Liver (tissue), 8 donors: ENCODE measurements at regions not wholly inside any gene's neighbourhood (a gene's known extent, or its start where the extent isn't known, plus 50 kb on each side); places are given as distances from the start of the nearest gene placed in this dataset.

Experiments used
- DNase-seq: peaks from one replicate; pipeline ENCODE4 v3.0.0-alpha.2; 2017; ENCODE audit warnings: low spot score
- H3K27ac ChIP-seq, 2 donors: one replicate each; pipeline ENCODE4 v1.7.0; 2013; ENCODE audit warnings: inconsistent platforms in 2 of 2, low read length in 2 of 2, control low read depth in 1 of 2, low read depth in 1 of 2, mild to moderate bottlenecking in 1 of 2
- H3K27me3 ChIP-seq, 4 donors: one replicate each; pipeline versions ENCODE4 v1.6.1 to v1.7.0; 2013; ENCODE audit warnings: low read length in 3 of 4, inconsistent platforms in 1 of 4, mild to moderate bottlenecking in 1 of 4, moderate library complexity in 1 of 4; ENCODE audit not compliant: control insufficient read depth in 4 of 4, insufficient read depth in 4 of 4
- H3K36me3 ChIP-seq, 4 donors: one replicate each; pipeline versions ENCODE4 v1.6.1 to v1.7.0; 2013; ENCODE audit warnings: low read length in 3 of 4, mild to moderate bottlenecking in 3 of 4, low read depth in 1 of 4, moderate library complexity in 1 of 4; ENCODE audit not compliant: control insufficient read depth in 4 of 4, insufficient read depth in 3 of 4
- H3K4me1 ChIP-seq, 4 donors: one replicate each; pipeline versions ENCODE4 v1.6.1 to v1.7.0; 2013; ENCODE audit warnings: low read length in 3 of 4, mild to moderate bottlenecking in 3 of 4, moderate library complexity in 1 of 4; ENCODE audit not compliant: control insufficient read depth in 4 of 4, insufficient read depth in 4 of 4
- H3K4me3 ChIP-seq, 3 donors: one replicate each; pipeline versions ENCODE4 v1.6.1 to v1.7.0; 2013; ENCODE audit warnings: low read length in 3 of 3, control low read depth in 1 of 3, low read depth in 1 of 3, mild to moderate bottlenecking in 1 of 3
- H3K9ac ChIP-seq, 2 donors: one replicate each; pipeline ENCODE4 v1.7.0; 2013; ENCODE audit warnings: low read length in 2 of 2, mild to moderate bottlenecking in 2 of 2, moderate library complexity in 2 of 2, control low read depth in 1 of 2, low read depth in 1 of 2
- H3K9me3 ChIP-seq, 4 donors: one replicate each; pipeline versions ENCODE4 v1.6.1 to v1.7.0; 2013; ENCODE audit warnings: low read length in 3 of 4; ENCODE audit not compliant: control insufficient read depth in 4 of 4
- EGR1 ChIP-seq, 2 donors: IDR thresholded peaks; 2 replicates each; pipeline ENCODE4 v1.6.1; 2016 to 2018; ENCODE audit warnings: antibody characterized with exemption in 2 of 2, low read depth in 2 of 2
- FOXA1 ChIP-seq: IDR thresholded peaks from 2 replicates; pipeline ENCODE4 v1.6.1; 2016; ENCODE audit warnings: antibody characterized with exemption
- FOXA2 ChIP-seq: IDR thresholded peaks from 2 replicates; pipeline ENCODE4 v1.6.1; 2016; ENCODE audit warnings: antibody characterized with exemption
- GABPA ChIP-seq, 2 donors: IDR thresholded peaks in 1 of 2; conservative IDR thresholded peaks in 1 of 2; 2 replicates each; pipeline ENCODE4 v1.6.1; 2016; ENCODE audit warnings: antibody characterized with exemption in 2 of 2, mild to moderate bottlenecking in 1 of 2, moderate library complexity in 1 of 2
- HNF4A ChIP-seq, 2 donors: conservative IDR thresholded peaks; 2 replicates each; pipeline ENCODE4 v1.6.1; 2016; ENCODE audit warnings: antibody characterized with exemption in 2 of 2, mild to moderate bottlenecking in 2 of 2
- HNF4G ChIP-seq: IDR thresholded peaks from 2 replicates; pipeline ENCODE4 v1.6.1; 2016; ENCODE audit warnings: antibody characterized with exemption
- JUND ChIP-seq, 2 donors: IDR thresholded peaks; 2 replicates each; pipeline ENCODE4 v1.6.1; 2016; ENCODE audit warnings: antibody characterized with exemption in 2 of 2
- NR2F2 ChIP-seq: IDR thresholded peaks from 2 replicates; pipeline ENCODE4 v1.6.1; 2016; ENCODE audit warnings: antibody characterized with exemption
- RAD21 ChIP-seq, 2 donors: IDR thresholded peaks; 2 replicates each; pipeline ENCODE4 v1.6.1; 2016; ENCODE audit warnings: antibody characterized with exemption in 2 of 2, mild to moderate bottlenecking in 2 of 2
- RXRA ChIP-seq, 2 donors: IDR thresholded peaks; 2 replicates each; pipeline ENCODE4 v1.6.1; 2017 to 2018; ENCODE audit warnings: antibody characterized with exemption in 2 of 2, mild to moderate bottlenecking in 1 of 2
- SP1 ChIP-seq: IDR thresholded peaks from 2 replicates; pipeline ENCODE4 v1.6.1; 2018; ENCODE audit warnings: antibody characterized with exemption, mild to moderate bottlenecking
- TAF1 ChIP-seq: conservative IDR thresholded peaks from 2 replicates; pipeline ENCODE4 v1.6.1; 2016; ENCODE audit warnings: antibody characterized with exemption, mild to moderate bottlenecking
- YY1 ChIP-seq: IDR thresholded peaks from 2 replicates; pipeline ENCODE4 v1.6.1; 2016; ENCODE audit warnings: antibody characterized with exemption, mild to moderate bottlenecking
- WGBS: extraction: QIAGEN DNeasy Blood & Tissue Kit; methylation state at CpG from one replicate; pipeline ENCODE4 v1.1.7; 2013; 5-methylcytosine and 5-hydroxymethylcytosine counted together
- TF ChIP-seq, protein P1 (sequence below): IDR thresholded peaks from 2 replicates; pipeline ENCODE4 v1.6.1; 2016; ENCODE audit warnings: antibody characterized with exemption
- TF ChIP-seq, protein P2 (sequence below): IDR thresholded peaks from 2 replicates; pipeline ENCODE4 v1.6.1; 2016; ENCODE audit warnings: antibody characterized with exemption
- TF ChIP-seq, protein P3 (sequence below): IDR thresholded peaks from 2 replicates; pipeline ENCODE4 v1.6.1; 2016; ENCODE audit warnings: antibody characterized with exemption, mild to moderate bottlenecking
- TF ChIP-seq, protein P4 (sequence below): fragments of 150-350 bp; IDR thresholded peaks from 2 replicates; pipeline ENCODE4 v1.5.1; 2017; ENCODE audit warnings: improper control_type of control experiment, low read depth, low read length; ENCODE audit not compliant: missing input control
- TF ChIP-seq, protein P5 (sequence below): IDR thresholded peaks from 2 replicates; pipeline ENCODE4 v1.6.1; 2016; ENCODE audit warnings: antibody characterized with exemption
- donor health status: healthy.
- donor health status: healthy.
- donor health status: healthy.
- donor health status: healthy.
- donor health status: healthy.

DNA sequence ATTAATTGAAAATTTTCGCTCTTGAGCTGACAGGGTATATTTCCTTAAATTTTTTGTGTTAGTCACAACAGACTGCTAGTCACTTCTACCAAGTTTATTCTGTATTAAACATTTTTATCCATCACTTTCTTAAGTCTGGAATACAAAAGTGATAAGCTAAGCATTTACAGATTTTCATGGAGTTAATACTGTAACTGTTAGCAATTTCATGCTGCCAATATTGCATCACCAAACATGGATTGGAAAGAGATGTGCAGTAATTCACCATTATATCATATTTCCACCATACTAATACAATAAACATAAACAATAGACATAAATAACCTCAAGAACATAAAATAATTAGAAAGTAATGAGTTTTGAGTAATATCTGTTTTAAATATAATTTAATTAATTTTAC lies 854.0 kb upstream of the CITED2 start:
- no peak for DNase-seq
- Histone ChIP-seq H3K27me3 (no peaks in the 10 kb centered on the region), H3K27ac (no peak overlapping the region), H3K9me3 (no peaks in the 10 kb centered on the region), H3K36me3 (no peaks in the 10 kb centered on the region), H3K4me1 (no peaks in the 10 kb centered on the region), H3K4me3 (no peak overlapping the region), H3K9ac (no peak overlapping the region)
- TF ChIP-seq FOXA2 (no peak), HNF4G (no peak), RXRA (IDR thresholded peaks at IDR 0.05) (no peak), GABPA (IDR thresholded peaks at IDR 0.05 in 1 of 2, conservative IDR thresholded peaks at IDR 0.05 in 1 of 2) (no peak), FOXA1 (no peak), EGR1 (IDR thresholded peaks at IDR 0.05; ENCODE audit: low read depth in 2 of 2) (no peak), RAD21 (IDR thresholded peaks at IDR 0.05) (no peak), JUND (IDR thresholded peaks at IDR 0.05) (no peak), SP1 (no peak), TAF1 (no peak), NR2F2 (no peak), HNF4A (conservative IDR thresholded peaks at IDR 0.05) (no peak), YY1 (no peak)
- TF ChIP-seq, protein P1, sequence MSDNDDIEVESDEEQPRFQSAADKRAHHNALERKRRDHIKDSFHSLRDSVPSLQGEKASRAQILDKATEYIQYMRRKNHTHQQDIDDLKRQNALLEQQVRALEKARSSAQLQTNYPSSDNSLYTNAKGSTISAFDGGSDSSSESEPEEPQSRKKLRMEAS = no peak
- TF ChIP-seq, protein P2, sequence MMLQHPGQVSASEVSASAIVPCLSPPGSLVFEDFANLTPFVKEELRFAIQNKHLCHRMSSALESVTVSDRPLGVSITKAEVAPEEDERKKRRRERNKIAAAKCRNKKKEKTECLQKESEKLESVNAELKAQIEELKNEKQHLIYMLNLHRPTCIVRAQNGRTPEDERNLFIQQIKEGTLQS = no peak
- TF ChIP-seq, protein P3, sequence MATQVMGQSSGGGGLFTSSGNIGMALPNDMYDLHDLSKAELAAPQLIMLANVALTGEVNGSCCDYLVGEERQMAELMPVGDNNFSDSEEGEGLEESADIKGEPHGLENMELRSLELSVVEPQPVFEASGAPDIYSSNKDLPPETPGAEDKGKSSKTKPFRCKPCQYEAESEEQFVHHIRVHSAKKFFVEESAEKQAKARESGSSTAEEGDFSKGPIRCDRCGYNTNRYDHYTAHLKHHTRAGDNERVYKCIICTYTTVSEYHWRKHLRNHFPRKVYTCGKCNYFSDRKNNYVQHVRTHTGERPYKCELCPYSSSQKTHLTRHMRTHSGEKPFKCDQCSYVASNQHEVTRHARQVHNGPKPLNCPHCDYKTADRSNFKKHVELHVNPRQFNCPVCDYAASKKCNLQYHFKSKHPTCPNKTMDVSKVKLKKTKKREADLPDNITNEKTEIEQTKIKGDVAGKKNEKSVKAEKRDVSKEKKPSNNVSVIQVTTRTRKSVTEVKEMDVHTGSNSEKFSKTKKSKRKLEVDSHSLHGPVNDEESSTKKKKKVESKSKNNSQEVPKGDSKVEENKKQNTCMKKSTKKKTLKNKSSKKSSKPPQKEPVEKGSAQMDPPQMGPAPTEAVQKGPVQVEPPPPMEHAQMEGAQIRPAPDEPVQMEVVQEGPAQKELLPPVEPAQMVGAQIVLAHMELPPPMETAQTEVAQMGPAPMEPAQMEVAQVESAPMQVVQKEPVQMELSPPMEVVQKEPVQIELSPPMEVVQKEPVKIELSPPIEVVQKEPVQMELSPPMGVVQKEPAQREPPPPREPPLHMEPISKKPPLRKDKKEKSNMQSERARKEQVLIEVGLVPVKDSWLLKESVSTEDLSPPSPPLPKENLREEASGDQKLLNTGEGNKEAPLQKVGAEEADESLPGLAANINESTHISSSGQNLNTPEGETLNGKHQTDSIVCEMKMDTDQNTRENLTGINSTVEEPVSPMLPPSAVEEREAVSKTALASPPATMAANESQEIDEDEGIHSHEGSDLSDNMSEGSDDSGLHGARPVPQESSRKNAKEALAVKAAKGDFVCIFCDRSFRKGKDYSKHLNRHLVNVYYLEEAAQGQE = no peak
- TF ChIP-seq, protein P4, sequence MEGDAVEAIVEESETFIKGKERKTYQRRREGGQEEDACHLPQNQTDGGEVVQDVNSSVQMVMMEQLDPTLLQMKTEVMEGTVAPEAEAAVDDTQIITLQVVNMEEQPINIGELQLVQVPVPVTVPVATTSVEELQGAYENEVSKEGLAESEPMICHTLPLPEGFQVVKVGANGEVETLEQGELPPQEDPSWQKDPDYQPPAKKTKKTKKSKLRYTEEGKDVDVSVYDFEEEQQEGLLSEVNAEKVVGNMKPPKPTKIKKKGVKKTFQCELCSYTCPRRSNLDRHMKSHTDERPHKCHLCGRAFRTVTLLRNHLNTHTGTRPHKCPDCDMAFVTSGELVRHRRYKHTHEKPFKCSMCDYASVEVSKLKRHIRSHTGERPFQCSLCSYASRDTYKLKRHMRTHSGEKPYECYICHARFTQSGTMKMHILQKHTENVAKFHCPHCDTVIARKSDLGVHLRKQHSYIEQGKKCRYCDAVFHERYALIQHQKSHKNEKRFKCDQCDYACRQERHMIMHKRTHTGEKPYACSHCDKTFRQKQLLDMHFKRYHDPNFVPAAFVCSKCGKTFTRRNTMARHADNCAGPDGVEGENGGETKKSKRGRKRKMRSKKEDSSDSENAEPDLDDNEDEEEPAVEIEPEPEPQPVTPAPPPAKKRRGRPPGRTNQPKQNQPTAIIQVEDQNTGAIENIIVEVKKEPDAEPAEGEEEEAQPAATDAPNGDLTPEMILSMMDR = no peak
- TF ChIP-seq, protein P5, sequence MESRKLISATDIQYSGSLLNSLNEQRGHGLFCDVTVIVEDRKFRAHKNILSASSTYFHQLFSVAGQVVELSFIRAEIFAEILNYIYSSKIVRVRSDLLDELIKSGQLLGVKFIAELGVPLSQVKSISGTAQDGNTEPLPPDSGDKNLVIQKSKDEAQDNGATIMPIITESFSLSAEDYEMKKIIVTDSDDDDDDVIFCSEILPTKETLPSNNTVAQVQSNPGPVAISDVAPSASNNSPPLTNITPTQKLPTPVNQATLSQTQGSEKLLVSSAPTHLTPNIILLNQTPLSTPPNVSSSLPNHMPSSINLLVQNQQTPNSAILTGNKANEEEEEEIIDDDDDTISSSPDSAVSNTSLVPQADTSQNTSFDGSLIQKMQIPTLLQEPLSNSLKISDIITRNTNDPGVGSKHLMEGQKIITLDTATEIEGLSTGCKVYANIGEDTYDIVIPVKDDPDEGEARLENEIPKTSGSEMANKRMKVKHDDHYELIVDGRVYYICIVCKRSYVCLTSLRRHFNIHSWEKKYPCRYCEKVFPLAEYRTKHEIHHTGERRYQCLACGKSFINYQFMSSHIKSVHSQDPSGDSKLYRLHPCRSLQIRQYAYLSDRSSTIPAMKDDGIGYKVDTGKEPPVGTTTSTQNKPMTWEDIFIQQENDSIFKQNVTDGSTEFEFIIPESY = no peak
- WGBS = 99% methylated on average over 1 of the region's 1 CpG
